Liver (tissue), 8 donors: ENCODE measurements at regions not wholly inside any gene's neighbourhood (a gene's known extent, or its start where the extent isn't known, plus 50 kb on each side); places are given as distances from the start of the nearest gene placed in this dataset.

ENCODE experiments used
- DNase-seq: peaks from one replicate; pipeline ENCODE4 v3.0.0-alpha.2; 2017; ENCODE audit warnings: low spot score
- H3K27ac ChIP-seq, 2 donors: one replicate each; pipeline ENCODE4 v1.7.0; 2013; ENCODE audit warnings: inconsistent platforms in 2 of 2, low read length in 2 of 2, control low read depth in 1 of 2, low read depth in 1 of 2, mild to moderate bottlenecking in 1 of 2
- H3K27me3 ChIP-seq, 4 donors: one replicate each; pipeline versions ENCODE4 v1.6.1 to v1.7.0; 2013; ENCODE audit warnings: low read length in 3 of 4, inconsistent platforms in 1 of 4, mild to moderate bottlenecking in 1 of 4, moderate library complexity in 1 of 4; ENCODE audit not compliant: control insufficient read depth in 4 of 4, insufficient read depth in 4 of 4
- H3K36me3 ChIP-seq, 4 donors: one replicate each; pipeline versions ENCODE4 v1.6.1 to v1.7.0; 2013; ENCODE audit warnings: low read length in 3 of 4, mild to moderate bottlenecking in 3 of 4, low read depth in 1 of 4, moderate library complexity in 1 of 4; ENCODE audit not compliant: control insufficient read depth in 4 of 4, insufficient read depth in 3 of 4
- H3K4me1 ChIP-seq, 4 donors: one replicate each; pipeline versions ENCODE4 v1.6.1 to v1.7.0; 2013; ENCODE audit warnings: low read length in 3 of 4, mild to moderate bottlenecking in 3 of 4, moderate library complexity in 1 of 4; ENCODE audit not compliant: control insufficient read depth in 4 of 4, insufficient read depth in 4 of 4
- H3K4me3 ChIP-seq, 3 donors: one replicate each; pipeline versions ENCODE4 v1.6.1 to v1.7.0; 2013; ENCODE audit warnings: low read length in 3 of 3, control low read depth in 1 of 3, low read depth in 1 of 3, mild to moderate bottlenecking in 1 of 3
- H3K9ac ChIP-seq, 2 donors: one replicate each; pipeline ENCODE4 v1.7.0; 2013; ENCODE audit warnings: low read length in 2 of 2, mild to moderate bottlenecking in 2 of 2, moderate library complexity in 2 of 2, control low read depth in 1 of 2, low read depth in 1 of 2
- H3K9me3 ChIP-seq, 4 donors: one replicate each; pipeline versions ENCODE4 v1.6.1 to v1.7.0; 2013; ENCODE audit warnings: low read length in 3 of 4; ENCODE audit not compliant: control insufficient read depth in 4 of 4
- EGR1 ChIP-seq, 2 donors: IDR thresholded peaks; 2 replicates each; pipeline ENCODE4 v1.6.1; 2016 to 2018; ENCODE audit warnings: antibody characterized with exemption in 2 of 2, low read depth in 2 of 2
- FOXA1 ChIP-seq: IDR thresholded peaks from 2 replicates; pipeline ENCODE4 v1.6.1; 2016; ENCODE audit warnings: antibody characterized with exemption
- FOXA2 ChIP-seq: IDR thresholded peaks from 2 replicates; pipeline ENCODE4 v1.6.1; 2016; ENCODE audit warnings: antibody characterized with exemption
- GABPA ChIP-seq, 2 donors: IDR thresholded peaks in 1 of 2; conservative IDR thresholded peaks in 1 of 2; 2 replicates each; pipeline ENCODE4 v1.6.1; 2016; ENCODE audit warnings: antibody characterized with exemption in 2 of 2, mild to moderate bottlenecking in 1 of 2, moderate library complexity in 1 of 2
- HNF4A ChIP-seq, 2 donors: conservative IDR thresholded peaks; 2 replicates each; pipeline ENCODE4 v1.6.1; 2016; ENCODE audit warnings: antibody characterized with exemption in 2 of 2, mild to moderate bottlenecking in 2 of 2
- JUND ChIP-seq, 2 donors: IDR thresholded peaks; 2 replicates each; pipeline ENCODE4 v1.6.1; 2016; ENCODE audit warnings: antibody characterized with exemption in 2 of 2
- NR2F2 ChIP-seq: IDR thresholded peaks from 2 replicates; pipeline ENCODE4 v1.6.1; 2016; ENCODE audit warnings: antibody characterized with exemption
- RAD21 ChIP-seq, 2 donors: IDR thresholded peaks; 2 replicates each; pipeline ENCODE4 v1.6.1; 2016; ENCODE audit warnings: antibody characterized with exemption in 2 of 2, mild to moderate bottlenecking in 2 of 2
- RXRA ChIP-seq, 2 donors: IDR thresholded peaks; 2 replicates each; pipeline ENCODE4 v1.6.1; 2017 to 2018; ENCODE audit warnings: antibody characterized with exemption in 2 of 2, mild to moderate bottlenecking in 1 of 2
- SP1 ChIP-seq: IDR thresholded peaks from 2 replicates; pipeline ENCODE4 v1.6.1; 2018; ENCODE audit warnings: antibody characterized with exemption, mild to moderate bottlenecking
- TAF1 ChIP-seq: conservative IDR thresholded peaks from 2 replicates; pipeline ENCODE4 v1.6.1; 2016; ENCODE audit warnings: antibody characterized with exemption, mild to moderate bottlenecking
- YY1 ChIP-seq: IDR thresholded peaks from 2 replicates; pipeline ENCODE4 v1.6.1; 2016; ENCODE audit warnings: antibody characterized with exemption, mild to moderate bottlenecking
- WGBS: extraction: QIAGEN DNeasy Blood & Tissue Kit; methylation state at CpG from one replicate; pipeline ENCODE4 v1.1.7; 2013; 5-methylcytosine and 5-hydroxymethylcytosine counted together
- TF ChIP-seq, protein P1 (sequence below): fragments of 150-350 bp; IDR thresholded peaks from 2 replicates; pipeline ENCODE4 v1.5.1; 2017; ENCODE audit warnings: improper control_type of control experiment, low read depth, low read length; ENCODE audit not compliant: missing input control
- TF ChIP-seq, protein P2 (sequence below): IDR thresholded peaks from 2 replicates; pipeline ENCODE4 v1.6.1; 2016; ENCODE audit warnings: antibody characterized with exemption
- TF ChIP-seq, protein P3 (sequence below): IDR thresholded peaks from 2 replicates; pipeline ENCODE4 v1.6.1; 2016; ENCODE audit warnings: antibody characterized with exemption
- TF ChIP-seq, protein P4 (sequence below): IDR thresholded peaks from 2 replicates; pipeline ENCODE4 v1.6.1; 2016; ENCODE audit warnings: antibody characterized with exemption
- donor health status: healthy.
- donor health status: healthy.
- donor health status: healthy.
- donor health status: healthy.
- donor health status: healthy.

DNA sequence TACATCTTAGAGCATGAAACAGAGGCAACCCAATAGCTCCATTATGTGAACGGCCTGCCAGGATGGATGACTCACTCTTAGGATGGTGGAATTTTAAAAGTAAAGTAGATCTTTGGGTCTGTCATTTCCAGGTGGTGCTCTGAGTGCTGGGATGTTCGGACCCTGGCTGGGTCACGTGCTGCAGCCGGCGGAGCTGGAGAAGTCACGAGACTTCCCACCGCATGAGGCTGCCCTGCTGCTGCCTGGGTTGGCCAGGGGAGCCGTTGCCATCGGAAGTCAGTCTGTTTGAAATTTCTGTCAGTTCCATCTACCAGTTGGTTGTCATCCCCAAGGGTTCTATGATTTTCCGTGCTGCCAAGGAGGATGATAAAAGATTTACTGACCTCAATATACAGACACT lies 93.3 kb upstream of the ALKAL2 start:
- DNase-seq = no peak
- Histone ChIP-seq H3K4me3 (no peak overlapping the region), H3K27ac (no peak overlapping the region), H3K9ac (no peak overlapping the region), H3K9me3 (peaks cover 0 to 4% (median 0%) of the 10 kb centered on the region in 4 donors), H3K36me3 (no peaks in the 10 kb centered on the region), H3K4me1 (no peaks in the 10 kb centered on the region), H3K27me3 (peaks cover 0 to 2% (median 0%) of the 10 kb centered on the region in 4 donors)
- TF ChIP-seq RXRA (IDR thresholded peaks at IDR 0.05) (no peak), HNF4A (conservative IDR thresholded peaks at IDR 0.05) (no peak), FOXA1 (no peak), JUND (IDR thresholded peaks at IDR 0.05) (no peak), YY1 (no peak), RAD21 (IDR thresholded peaks at IDR 0.05) (no peak), SP1 (no peak), EGR1 (IDR thresholded peaks at IDR 0.05; ENCODE audit: low read depth in 2 of 2) (no peak), FOXA2 (no peak), GABPA (IDR thresholded peaks at IDR 0.05 in 1 of 2, conservative IDR thresholded peaks at IDR 0.05 in 1 of 2) (no peak), NR2F2 (no peak)
- TF ChIP-seq, protein P1, sequence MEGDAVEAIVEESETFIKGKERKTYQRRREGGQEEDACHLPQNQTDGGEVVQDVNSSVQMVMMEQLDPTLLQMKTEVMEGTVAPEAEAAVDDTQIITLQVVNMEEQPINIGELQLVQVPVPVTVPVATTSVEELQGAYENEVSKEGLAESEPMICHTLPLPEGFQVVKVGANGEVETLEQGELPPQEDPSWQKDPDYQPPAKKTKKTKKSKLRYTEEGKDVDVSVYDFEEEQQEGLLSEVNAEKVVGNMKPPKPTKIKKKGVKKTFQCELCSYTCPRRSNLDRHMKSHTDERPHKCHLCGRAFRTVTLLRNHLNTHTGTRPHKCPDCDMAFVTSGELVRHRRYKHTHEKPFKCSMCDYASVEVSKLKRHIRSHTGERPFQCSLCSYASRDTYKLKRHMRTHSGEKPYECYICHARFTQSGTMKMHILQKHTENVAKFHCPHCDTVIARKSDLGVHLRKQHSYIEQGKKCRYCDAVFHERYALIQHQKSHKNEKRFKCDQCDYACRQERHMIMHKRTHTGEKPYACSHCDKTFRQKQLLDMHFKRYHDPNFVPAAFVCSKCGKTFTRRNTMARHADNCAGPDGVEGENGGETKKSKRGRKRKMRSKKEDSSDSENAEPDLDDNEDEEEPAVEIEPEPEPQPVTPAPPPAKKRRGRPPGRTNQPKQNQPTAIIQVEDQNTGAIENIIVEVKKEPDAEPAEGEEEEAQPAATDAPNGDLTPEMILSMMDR = no peak
- TF ChIP-seq, protein P2, sequence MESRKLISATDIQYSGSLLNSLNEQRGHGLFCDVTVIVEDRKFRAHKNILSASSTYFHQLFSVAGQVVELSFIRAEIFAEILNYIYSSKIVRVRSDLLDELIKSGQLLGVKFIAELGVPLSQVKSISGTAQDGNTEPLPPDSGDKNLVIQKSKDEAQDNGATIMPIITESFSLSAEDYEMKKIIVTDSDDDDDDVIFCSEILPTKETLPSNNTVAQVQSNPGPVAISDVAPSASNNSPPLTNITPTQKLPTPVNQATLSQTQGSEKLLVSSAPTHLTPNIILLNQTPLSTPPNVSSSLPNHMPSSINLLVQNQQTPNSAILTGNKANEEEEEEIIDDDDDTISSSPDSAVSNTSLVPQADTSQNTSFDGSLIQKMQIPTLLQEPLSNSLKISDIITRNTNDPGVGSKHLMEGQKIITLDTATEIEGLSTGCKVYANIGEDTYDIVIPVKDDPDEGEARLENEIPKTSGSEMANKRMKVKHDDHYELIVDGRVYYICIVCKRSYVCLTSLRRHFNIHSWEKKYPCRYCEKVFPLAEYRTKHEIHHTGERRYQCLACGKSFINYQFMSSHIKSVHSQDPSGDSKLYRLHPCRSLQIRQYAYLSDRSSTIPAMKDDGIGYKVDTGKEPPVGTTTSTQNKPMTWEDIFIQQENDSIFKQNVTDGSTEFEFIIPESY = no peak
- TF ChIP-seq, protein P3, sequence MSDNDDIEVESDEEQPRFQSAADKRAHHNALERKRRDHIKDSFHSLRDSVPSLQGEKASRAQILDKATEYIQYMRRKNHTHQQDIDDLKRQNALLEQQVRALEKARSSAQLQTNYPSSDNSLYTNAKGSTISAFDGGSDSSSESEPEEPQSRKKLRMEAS = no peak
- TF ChIP-seq, protein P4, sequence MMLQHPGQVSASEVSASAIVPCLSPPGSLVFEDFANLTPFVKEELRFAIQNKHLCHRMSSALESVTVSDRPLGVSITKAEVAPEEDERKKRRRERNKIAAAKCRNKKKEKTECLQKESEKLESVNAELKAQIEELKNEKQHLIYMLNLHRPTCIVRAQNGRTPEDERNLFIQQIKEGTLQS = no peak
- WGBS = 79% methylated on average over 10 of the region's 10 CpGs

DNA sequence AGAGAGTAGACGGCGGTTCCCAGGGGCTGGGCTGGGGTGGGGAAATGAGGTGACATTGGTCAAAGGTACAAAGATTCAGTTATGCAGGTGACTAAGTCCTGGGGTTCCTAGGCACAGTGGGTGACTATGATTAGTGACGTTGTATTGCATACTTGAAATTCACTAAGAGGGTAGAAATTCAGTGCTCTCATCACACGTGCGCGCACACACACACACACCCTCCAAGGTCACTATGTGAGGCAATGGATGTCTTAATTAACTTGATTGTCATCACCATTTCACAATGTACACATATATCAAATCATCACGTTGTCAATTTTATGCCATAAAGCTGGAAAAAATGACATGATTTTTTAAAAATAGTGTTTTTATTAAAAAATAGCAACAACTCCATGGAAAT lies 92.9 kb upstream of the ALKAL2 start:
- Histone ChIP-seq H3K4me3 (no peak overlapping the region), H3K36me3 (no peaks in the 10 kb centered on the region), H3K9ac (no peak overlapping the region), H3K27ac (no peak overlapping the region), H3K27me3 (peaks cover 0 to 2% (median 0%) of the 10 kb centered on the region in 4 donors), H3K4me1 (no peaks in the 10 kb centered on the region), H3K9me3 (peaks cover 0 to 4% (median 0%) of the 10 kb centered on the region in 4 donors)
- DNase-seq = no peak
- 90% methylated on average over 7 of the region's 7 CpGs for WGBS
- TF ChIP-seq GABPA (IDR thresholded peaks at IDR 0.05 in 1 of 2, conservative IDR thresholded peaks at IDR 0.05 in 1 of 2) = no peak
- TF ChIP-seq HNF4A (conservative IDR thresholded peaks at IDR 0.05) = no peak
- no peak for TF ChIP-seq TAF1
- TF ChIP-seq SP1 = no peak
- TF ChIP-seq, protein P1 = no peak
- TF ChIP-seq RXRA (IDR thresholded peaks at IDR 0.05) = no peak
- TF ChIP-seq FOXA2 = no peak
- TF ChIP-seq NR2F2 = no peak
- TF ChIP-seq JUND (IDR thresholded peaks at IDR 0.05) = no peak
- TF ChIP-seq EGR1 (IDR thresholded peaks at IDR 0.05; ENCODE audit: low read depth in 2 of 2) = no peak
- TF ChIP-seq RAD21 (IDR thresholded peaks at IDR 0.05) = no peak
